GM12878 (cell line): ENCODE measurements at regions not wholly inside any gene's neighbourhood (a gene's known extent, or its start where the extent isn't known, plus 50 kb on each side); places are given as distances from the start of the nearest gene placed in this dataset.

Source experiments
- ATAC-seq: fragments of 200-7000 bp; cut with Tn5 transposase; 3 replicates; pipeline ENCODE4 v1.9.1; 2020; ENCODE audit warnings: mild to moderate bottlenecking, moderate library complexity
- BruUV-seq: library from RNA; stranded (reverse); fragments of 400-500 nt; replicated peaks from 2 replicates; lab custom pipeline; 2021; lab: Mats Ljungman, UMichigan
- CTCF ChIA-PET: fragments of 300-600 bp; sonication (Branson Sonifier 250); formaldehyde crosslinking; extraction: SDS; loops from one replicate; lab custom pipeline; 2021; ENCODE audit warnings: inconsistent platforms; lab: Yijun Ruan, JAX
- POLR2A ChIA-PET: fragments of 350-600 bp; formaldehyde crosslinking; extraction: SDS; loops from one replicate; lab custom pipeline; 2021; ENCODE audit warnings: inconsistent platforms; lab: Charles Lee
- RAD21 ChIA-PET: fragments of 300-600 bp; sonication (Branson Sonifier 250); formaldehyde crosslinking; loops from one replicate; lab custom pipeline; 2023; ENCODE audit warnings: antibody characterized with exemption; ENCODE audit not compliant: unreplicated experiment; lab: Charles Lee
- SMC1A ChIA-PET: fragments of 300-600 bp; sonication (Branson Sonifier 250); formaldehyde crosslinking; loops from one replicate; lab custom pipeline; 2023; ENCODE audit not compliant: unreplicated experiment, uncharacterized antibody; lab: Charles Lee
- DNase-seq: peaks from one replicate; pipeline ENCODE4 v3.0.0-alpha.2; 2011; ENCODE audit warnings: low read depth, low spot score
- FAIRE-seq: peaks from 3 replicates; lab custom pipeline; 2011; peaks lifted over from hg19 to GRCh38; lab: Jason Lieb, UNC
- H2AFZ ChIP-seq: 2 replicates; pipeline ENCODE4 v1.6.0; 2011; ENCODE audit warnings: low read depth, low read length, control low read depth; ENCODE audit not compliant: control insufficient read depth
- H3K27ac ChIP-seq: 2 replicates; pipeline ENCODE4 v1.5.1; 2011; ENCODE audit warnings: control low read depth; ENCODE audit not compliant: control insufficient read depth, insufficient read depth
- H3K27me3 ChIP-seq, 2 experiments: replicated peaks in 1 of 2; 2 replicates each; pipeline versions ENCODE4 v1.6.0 to v1.6.1; 2011; ENCODE audit warnings: low read length in 1 of 2; ENCODE audit not compliant: control insufficient read depth in 2 of 2, insufficient read depth in 2 of 2
- H3K36me3 ChIP-seq, 2 experiments: 2 replicates each; pipeline ENCODE4 v1.5.1; 2011; ENCODE audit warnings: low read length in 1 of 2; ENCODE audit not compliant: control insufficient read depth in 2 of 2, insufficient read depth in 2 of 2
- H3K4me1 ChIP-seq: 2 replicates; pipeline ENCODE4 v1.6.1; 2011; ENCODE audit warnings: mild to moderate bottlenecking, low read length, moderate library complexity, mixed read lengths; ENCODE audit not compliant: control insufficient read depth, insufficient read depth
- H3K4me2 ChIP-seq: 2 replicates; pipeline ENCODE4 v1.6.0; 2011; ENCODE audit warnings: control low read depth; ENCODE audit not compliant: control insufficient read depth, insufficient read depth
- H3K4me3 ChIP-seq: fragments of 200-600 bp; sonication (generic); 2 replicates; pipeline ENCODE4 v1.5.1; 2016
- H3K79me2 ChIP-seq: 2 replicates; pipeline ENCODE4 v1.6.0; 2011; ENCODE audit warnings: low read length; ENCODE audit not compliant: control insufficient read depth, insufficient read depth
- H3K9ac ChIP-seq: 2 replicates; pipeline ENCODE4 v1.8.0; 2011; ENCODE audit warnings: low read length, control low read depth, mixed read lengths; ENCODE audit not compliant: control insufficient read depth, insufficient read depth
- H3K9me3 ChIP-seq: replicated peaks from 3 replicates; pipeline ENCODE4 v1.5.1; 2011; ENCODE audit warnings: mild to moderate bottlenecking, low read length; ENCODE audit not compliant: control insufficient read depth, insufficient read depth
- H4K20me1 ChIP-seq: 2 replicates; pipeline ENCODE4 v1.6.0; 2011; ENCODE audit not compliant: control insufficient read depth, insufficient read depth
- HDAC2 ChIP-seq: fragments of 200-600 bp; sonication (generic); IDR thresholded peaks from 2 replicates; pipeline ENCODE4 v1.6.1; 2017
- POLR2AphosphoS5 ChIP-seq: IDR thresholded peaks from 2 replicates; pipeline ENCODE4 v1.6.1; 2011; ENCODE audit warnings: mild to moderate bottlenecking, low read length, inconsistent platforms
- TCF7 ChIP-seq: IDR thresholded peaks from 2 replicates; pipeline ENCODE4 v1.6.1; 2014; ENCODE audit warnings: antibody characterized with exemption, borderline replicate concordance
- USF1 ChIP-seq: IDR thresholded peaks from 2 replicates; pipeline ENCODE4 v1.6.1; 2011; ENCODE audit warnings: borderline replicate concordance, low read depth, mild to moderate bottlenecking, moderate library complexity, mixed read lengths, low read length; ENCODE audit not compliant: insufficient read depth; ENCODE audit errors: extremely low read length
- ZNF207 ChIP-seq: fragments of 450-650 bp; IDR thresholded peaks from 2 replicates; pipeline ENCODE4 v1.6.1; 2014; ENCODE audit warnings: antibody characterized with exemption, mild to moderate bottlenecking, borderline replicate concordance
- ZNF592 ChIP-seq: fragments of 450-650 bp; IDR thresholded peaks from 2 replicates; pipeline ENCODE4 v1.6.1; 2017; ENCODE audit warnings: mild to moderate bottlenecking, moderate library complexity
- ZNF622 ChIP-seq: fragments of 450-650 bp; IDR thresholded peaks from 2 replicates; pipeline ENCODE4 v1.6.1; 2017; ENCODE audit warnings: mild to moderate bottlenecking, inconsistent platforms
- WGBS: methylation state at CpG from one replicate; pipeline ENCODE4 v1.1.6; 2016; ENCODE audit warnings: low lambda C conversion rate; ENCODE audit not compliant: insufficient replicate concordance, insufficient coverage; ENCODE audit errors: missing lambda C conversion rate; 5-methylcytosine and 5-hydroxymethylcytosine counted together
- in situ Hi-C: fragments of 300-500 bp; cut with MboI; formaldehyde crosslinking; loops from 9 replicates; pipeline ENCODE4 v1.14.3; 2018; ENCODE audit warnings: mixed read lengths
- intact Hi-C: fragments of 100-400 bp; cut with micrococcal nuclease; formaldehyde crosslinking; loops from one replicate; pipeline ENCODE4 v1.14.2; 2022; ENCODE audit not compliant: unreplicated experiment

- Histone ChIP-seq H3K27ac (no peak overlapping the region), H3K79me2 (no peaks in the 10 kb centered on the region), H3K36me3 (no peaks in the 10 kb centered on the region), H3K4me2 (no peak overlapping the region), H3K27me3 (no peaks in the 10 kb centered on the region), H3K9me3 (no peaks in the 10 kb centered on the region), H2AFZ (no peak overlapping the region), H3K4me1 (no peaks in the 10 kb centered on the region), H4K20me1 (no peaks in the 10 kb centered on the region), H3K9ac (no peak overlapping the region), H3K4me3 (no peak overlapping the region)
- TF ChIP-seq ZNF207 (no peak), HDAC2 (no peak), ZNF622 (no peak), ZNF592 (no peak), USF1 (no peak), TCF7 (no peak), POLR2AphosphoS5 (no peak)
- FAIRE-seq (no peak), DNase-seq (no peak), ATAC-seq (no peak)
- CTCF ChIA-PET: no interaction called here
- SMC1A ChIA-PET: no interaction called here
- intact Hi-C loops: no loop called here
- in situ Hi-C loops: no loop called here
- RAD21 ChIA-PET: no interaction called here
- 27% methylated on average over 4 of the region's 4 CpGs for WGBS
- POLR2A ChIA-PET: no interaction called here
- no TSS peak for BruUV-seq
These were observed 147.9 kb upstream of the VANGL1 start for GRCh38 chr1:115493834-115494233.
